ENCODE measurements at regions not wholly inside any gene's neighbourhood (a gene's known extent, or its start where the extent isn't known, plus 50 kb on each side); places are given as distances from the start of the nearest gene placed in this dataset.

GRCh38 chr3:117193390-117193789, 483.8 kb downstream of the TUSC7 start:
- TF ChIP-seq ZFP30 (CRISPR knock-in tag; IDR thresholded peaks at IDR 0.05) (no peak), ARNTL (CRISPR knock-in tag; IDR thresholded peaks at IDR 0.05; ENCODE audit: borderline replicate concordance, low read depth) (no peak)

Data from SK-N-SH treated with all-trans-retinoic acid at 6 μM for 48 hours (cell line).